Hepatocyte (in vitro differentiated cells): ENCODE measurements at regions not wholly inside any gene's neighbourhood (a gene's known extent, or its start where the extent isn't known, plus 50 kb on each side); places are given as distances from the start of the nearest gene placed in this dataset.

Experiments
- DNase-seq: peaks from one replicate; pipeline ENCODE4 v3.0.0-alpha.2; 2016; ENCODE audit warnings: low spot score
- H2AFZ ChIP-seq: fragments of 200-600 bp; sonication (generic); 2 replicates; pipeline ENCODE4 v1.6.0; 2016; ENCODE audit warnings: antibody characterized with exemption, mild to moderate bottlenecking
- H3K27ac ChIP-seq: fragments of 200-600 bp; sonication (generic); 2 replicates; pipeline ENCODE4 v1.5.1; 2016; ENCODE audit warnings: mild to moderate bottlenecking
- H3K27me3 ChIP-seq: fragments of 200-600 bp; sonication (generic); 2 replicates; pipeline ENCODE4 v1.6.1; 2016
- H3K36me3 ChIP-seq: fragments of 200-600 bp; sonication (generic); replicated peaks from 2 replicates; pipeline ENCODE4 v1.5.1; 2016; ENCODE audit warnings: low read depth; ENCODE audit not compliant: insufficient read depth
- H3K4me1 ChIP-seq: fragments of 200-600 bp; sonication (generic); 2 replicates; pipeline ENCODE4 v1.5.1; 2016; ENCODE audit warnings: mild to moderate bottlenecking, moderate library complexity; ENCODE audit not compliant: insufficient read depth
- H3K4me2 ChIP-seq: fragments of 200-600 bp; sonication (generic); 2 replicates; pipeline ENCODE4 v1.6.0; 2016
- H3K4me3 ChIP-seq: fragments of 200-600 bp; sonication (generic); 2 replicates; pipeline ENCODE4 v1.5.1; 2016; ENCODE audit warnings: mild to moderate bottlenecking
- H3K79me2 ChIP-seq: fragments of 200-600 bp; sonication (generic); 2 replicates; pipeline ENCODE4 v1.6.0; 2017; ENCODE audit warnings: mild to moderate bottlenecking
- H3K9me2 ChIP-seq: fragments of 200-600 bp; sonication (generic); replicated peaks from 2 replicates; pipeline ENCODE4 v1.6.0; 2017; ENCODE audit warnings: mild to moderate bottlenecking; ENCODE audit not compliant: insufficient read depth
- H3K9me3 ChIP-seq: fragments of 200-600 bp; sonication (generic); 2 replicates; pipeline ENCODE4 v1.5.1; 2016; ENCODE audit warnings: low read depth, mild to moderate bottlenecking
- H4K20me1 ChIP-seq: fragments of 200-600 bp; sonication (generic); 2 replicates; pipeline ENCODE4 v1.6.0; 2016; ENCODE audit warnings: mild to moderate bottlenecking; ENCODE audit not compliant: insufficient read depth, poor library complexity, severe bottlenecking
- EZH2 ChIP-seq: fragments of 200-600 bp; sonication (generic); IDR thresholded peaks from 2 replicates; pipeline ENCODE4 v1.6.1; 2016; ENCODE audit warnings: antibody characterized with exemption, mild to moderate bottlenecking, borderline replicate concordance
- EZH2phosphoT487 ChIP-seq: fragments of 200-600 bp; sonication (generic); IDR thresholded peaks from one replicate; pipeline ENCODE4 v1.6.1; 2018; ENCODE audit warnings: antibody characterized with exemption, mild to moderate bottlenecking, low read depth, moderate library complexity; ENCODE audit not compliant: unreplicated experiment, severe bottlenecking
- WGBS: methylation state at CpG from one replicate; pipeline ENCODE4 v1.1.6; 2016; ENCODE audit warnings: low lambda C conversion rate; ENCODE audit errors: missing lambda C conversion rate; 5-methylcytosine and 5-hydroxymethylcytosine counted together
- TF ChIP-seq, protein P1 (sequence below): fragments of 200-600 bp; sonication (generic); IDR thresholded peaks from 2 replicates; pipeline ENCODE4 v1.5.1; 2016; ENCODE audit warnings: antibody characterized with exemption, mild to moderate bottlenecking; ENCODE audit not compliant: poor library complexity

DNA sequence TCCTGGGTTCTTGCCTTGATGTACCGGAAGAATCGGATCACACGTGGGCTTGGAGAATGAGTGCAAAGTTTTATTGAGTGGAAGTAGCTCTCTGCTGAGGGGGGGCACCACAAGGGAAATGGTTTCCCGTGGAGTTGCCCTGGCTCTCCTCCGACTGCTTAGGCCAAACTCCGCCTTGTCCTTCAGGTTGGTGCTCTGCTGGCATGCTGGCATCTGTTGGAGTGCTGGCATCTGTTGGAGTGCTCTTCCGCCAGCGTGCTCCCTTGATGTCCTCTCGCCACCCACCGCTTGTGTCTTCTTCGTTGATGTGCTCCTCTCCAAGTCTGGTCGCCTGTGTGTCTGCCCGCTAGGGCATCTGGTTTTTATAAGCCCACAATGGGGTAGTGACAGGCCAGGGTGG lies 317.1 kb upstream of the HSF2 start:
- Histone ChIP-seq H4K20me1 (no peaks in the 10 kb centered on the region), H3K36me3 (no peaks in the 10 kb centered on the region), H2AFZ (no peak overlapping the region), H3K4me1 (peaks cover 5% of the 10 kb centered on the region), H3K9me3 (no peaks in the 10 kb centered on the region), H3K27ac (no peak overlapping the region), H3K27me3 (no peaks in the 10 kb centered on the region), H3K4me2 (no peak overlapping the region), H3K79me2 (no peaks in the 10 kb centered on the region), H3K4me3 (no peak overlapping the region), H3K9me2 (no peaks in the 10 kb centered on the region)
- 89% methylated on average over 13 of the region's 13 CpGs for WGBS
- DNase-seq: no peak
- TF ChIP-seq EZH2phosphoT487 (no peak), EZH2 (no peak)
- TF ChIP-seq, protein P1, sequence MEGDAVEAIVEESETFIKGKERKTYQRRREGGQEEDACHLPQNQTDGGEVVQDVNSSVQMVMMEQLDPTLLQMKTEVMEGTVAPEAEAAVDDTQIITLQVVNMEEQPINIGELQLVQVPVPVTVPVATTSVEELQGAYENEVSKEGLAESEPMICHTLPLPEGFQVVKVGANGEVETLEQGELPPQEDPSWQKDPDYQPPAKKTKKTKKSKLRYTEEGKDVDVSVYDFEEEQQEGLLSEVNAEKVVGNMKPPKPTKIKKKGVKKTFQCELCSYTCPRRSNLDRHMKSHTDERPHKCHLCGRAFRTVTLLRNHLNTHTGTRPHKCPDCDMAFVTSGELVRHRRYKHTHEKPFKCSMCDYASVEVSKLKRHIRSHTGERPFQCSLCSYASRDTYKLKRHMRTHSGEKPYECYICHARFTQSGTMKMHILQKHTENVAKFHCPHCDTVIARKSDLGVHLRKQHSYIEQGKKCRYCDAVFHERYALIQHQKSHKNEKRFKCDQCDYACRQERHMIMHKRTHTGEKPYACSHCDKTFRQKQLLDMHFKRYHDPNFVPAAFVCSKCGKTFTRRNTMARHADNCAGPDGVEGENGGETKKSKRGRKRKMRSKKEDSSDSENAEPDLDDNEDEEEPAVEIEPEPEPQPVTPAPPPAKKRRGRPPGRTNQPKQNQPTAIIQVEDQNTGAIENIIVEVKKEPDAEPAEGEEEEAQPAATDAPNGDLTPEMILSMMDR: no peak

DNA sequence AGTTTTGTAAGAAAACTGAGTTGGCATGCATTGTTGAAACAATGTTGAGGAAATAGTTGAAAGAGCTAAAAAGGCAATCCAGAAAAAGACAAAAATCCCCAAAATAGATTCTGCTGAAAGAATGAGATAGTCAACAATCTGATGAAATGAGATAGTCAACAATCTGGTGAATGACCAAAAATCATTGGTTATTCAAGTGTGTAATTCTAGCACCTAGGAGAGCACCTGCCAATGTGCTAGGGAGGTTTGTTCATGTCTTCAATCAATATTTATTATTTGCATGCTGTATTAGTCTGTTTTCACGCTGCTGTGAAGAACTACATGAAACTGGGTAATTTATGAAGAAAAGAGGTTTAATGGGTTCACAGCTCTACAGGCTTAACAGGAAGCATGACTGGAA lies 307.1 kb upstream of the HSF2 start:
- no peak for TF ChIP-seq EZH2
- TF ChIP-seq, protein P1: no peak
- no peak for TF ChIP-seq EZH2phosphoT487
- H4K20me1 ChIP-seq: no peaks in the 10 kb centered on the region
- H3K79me2 ChIP-seq: no peaks in the 10 kb centered on the region
- no peak for DNase-seq
- H3K4me3 ChIP-seq: no peak overlapping the region
- H3K27ac ChIP-seq: no peak overlapping the region
- H3K27me3 ChIP-seq: no peaks in the 10 kb centered on the region
- no peak overlapping the region for H2AFZ ChIP-seq
- no peaks in the 10 kb centered on the region for H3K9me3 ChIP-seq
- no peak overlapping the region for H3K4me2 ChIP-seq
- H3K9me2 ChIP-seq: no peaks in the 10 kb centered on the region
- WGBS: 96% methylated on average over 1 of the region's 1 CpG
- no peaks in the 10 kb centered on the region for H3K4me1 ChIP-seq
- H3K36me3 ChIP-seq: no peaks in the 10 kb centered on the region

DNA sequence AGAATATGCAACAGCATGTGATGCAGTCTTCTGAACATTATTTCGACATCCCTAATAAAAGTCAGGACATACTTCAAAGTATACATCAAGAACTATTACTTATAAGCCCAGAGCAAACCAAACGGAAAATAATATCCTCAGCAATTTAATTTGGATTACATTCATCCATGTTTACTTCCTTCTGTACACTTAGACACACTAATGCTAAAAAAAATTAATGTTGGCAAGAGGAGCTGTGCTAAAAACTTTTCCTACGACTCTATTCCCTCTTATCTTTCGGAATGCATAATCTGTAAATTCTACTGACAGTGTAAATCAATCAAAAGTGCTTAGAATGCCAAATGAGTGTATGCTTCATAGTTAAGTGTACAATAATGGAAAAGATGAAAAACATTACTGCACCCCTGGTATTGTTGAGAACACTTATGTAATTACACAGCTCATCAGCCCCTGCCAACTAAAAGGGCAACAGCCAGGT lies 301.2 kb upstream of the HSF2 start:
- 49% methylated on average over 4 of the region's 4 CpGs for WGBS
- Histone ChIP-seq H3K27ac (no peak overlapping the region), H3K4me3 (no peak overlapping the region), H3K9me2 (no peaks in the 10 kb centered on the region), H2AFZ (no peak overlapping the region), H4K20me1 (no peaks in the 10 kb centered on the region), H3K4me2 (peak overlapping the region; percentile 15), H3K27me3 (no peaks in the 10 kb centered on the region), H3K36me3 (no peaks in the 10 kb centered on the region), H3K4me1 (no peaks in the 10 kb centered on the region), H3K79me2 (no peaks in the 10 kb centered on the region), H3K9me3 (no peaks in the 10 kb centered on the region)
- no peak for TF ChIP-seq EZH2
- TF ChIP-seq, protein P1: no peak
- TF ChIP-seq EZH2phosphoT487: no peak
- DNase-seq: no peak

DNA sequence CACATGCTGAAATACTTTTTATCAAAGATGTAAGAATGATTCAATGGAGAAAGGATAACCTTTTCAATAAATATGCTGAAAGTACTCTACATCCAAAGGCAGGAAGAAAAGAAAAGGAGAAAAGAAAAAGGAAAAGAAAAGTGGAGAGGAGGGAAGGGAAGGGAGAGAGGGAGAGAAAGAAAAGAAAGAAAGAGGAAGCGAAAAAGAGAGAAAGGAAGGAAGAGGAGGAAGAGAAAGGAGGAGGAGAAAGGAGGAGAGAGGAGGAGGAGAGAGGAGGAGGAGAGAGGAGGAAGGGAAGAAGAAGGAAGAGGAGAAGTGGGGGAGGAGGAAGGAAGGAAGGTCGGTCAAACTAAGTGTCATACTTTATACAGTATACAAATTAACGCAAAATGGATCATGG lies 297.4 kb upstream of the HSF2 start:
- Histone ChIP-seq H3K9me3 (no peaks in the 10 kb centered on the region), H4K20me1 (no peaks in the 10 kb centered on the region), H3K4me1 (no peaks in the 10 kb centered on the region), H3K27ac (no peak overlapping the region), H3K79me2 (no peaks in the 10 kb centered on the region), H3K4me3 (no peak overlapping the region), H3K4me2 (no peak overlapping the region), H3K36me3 (no peaks in the 10 kb centered on the region), H2AFZ (no peak overlapping the region), H3K27me3 (no peaks in the 10 kb centered on the region), H3K9me2 (no peaks in the 10 kb centered on the region)
- TF ChIP-seq EZH2 (no peak), EZH2phosphoT487 (no peak)
- TF ChIP-seq, protein P1: no peak
- 100% methylated on average over 3 of the region's 3 CpGs for WGBS
- no peak for DNase-seq
